Fibroblast of lung (primary cell): ENCODE measurements at regions not wholly inside any gene's neighbourhood (a gene's known extent, or its start where the extent isn't known, plus 50 kb on each side); places are given as distances from the start of the nearest gene placed in this dataset.

Experiments used
- DNase-seq, 2 donors: peaks; one replicate each; pipeline versions ENCODE4 v3.0.0 to v3.0.0-alpha.2; 2010; ENCODE audit warnings: low read depth in 2 of 2
- H2AFZ ChIP-seq: 2 replicates; pipeline ENCODE4 v1.5.1; 2012; ENCODE audit warnings: low read length, control low read depth, inconsistent platforms
- H3K27ac ChIP-seq: 2 replicates; pipeline ENCODE4 v1.5.1; 2011; ENCODE audit warnings: low read length, control low read depth; ENCODE audit not compliant: insufficient read depth
- H3K27me3 ChIP-seq: 2 replicates; pipeline ENCODE4 v1.5.1; 2011; ENCODE audit warnings: mild to moderate bottlenecking, low read length; ENCODE audit not compliant: control insufficient read depth, insufficient read depth
- H3K36me3 ChIP-seq: 2 replicates; pipeline ENCODE4 v1.5.1; 2011; ENCODE audit warnings: low read length; ENCODE audit not compliant: control insufficient read depth, insufficient read depth
- H3K4me1 ChIP-seq: 2 replicates; pipeline ENCODE4 v1.5.1; 2011; ENCODE audit warnings: low read length; ENCODE audit not compliant: control insufficient read depth, insufficient read depth; ENCODE audit errors: extremely low read depth
- H3K4me2 ChIP-seq: 2 replicates; pipeline ENCODE4 v1.5.1; 2011; ENCODE audit warnings: low read length, control low read depth; ENCODE audit not compliant: insufficient read depth; ENCODE audit errors: extremely low read depth
- H3K4me3 ChIP-seq, 4 experiments: fragments of 200-600 bp in 1 of 4; sonication (generic) in 1 of 4; replicated peaks in 1 of 4; 2 replicates each; pipeline ENCODE4 v1.5.1; 2011 to 2016; ENCODE audit warnings: low read length in 4 of 4, low read depth in 3 of 4, mild to moderate bottlenecking in 3 of 4, control low read depth in 2 of 4, inconsistent platforms in 1 of 4, mixed read lengths in 1 of 4; ENCODE audit not compliant: insufficient read depth in 1 of 4; ENCODE audit errors: control extremely low read depth in 1 of 4
- H3K79me2 ChIP-seq: 2 replicates; pipeline ENCODE4 v1.5.1; 2012; ENCODE audit warnings: mild to moderate bottlenecking, low read length, inconsistent platforms; ENCODE audit not compliant: control insufficient read depth, insufficient read depth
- H3K9ac ChIP-seq: 2 replicates; pipeline ENCODE4 v1.5.1; 2011; ENCODE audit warnings: mild to moderate bottlenecking, low read length, control low read depth; ENCODE audit not compliant: insufficient read depth
- H3K9me3 ChIP-seq: 2 replicates; pipeline ENCODE4 v1.5.1; 2012; ENCODE audit warnings: low read depth, low read length; ENCODE audit not compliant: control insufficient read depth, insufficient read depth
- H4K20me1 ChIP-seq: 2 replicates; pipeline ENCODE4 v1.5.1; 2011; ENCODE audit warnings: low read length; ENCODE audit not compliant: control insufficient read depth, insufficient read depth; ENCODE audit errors: extremely low read depth
- EZH2 ChIP-seq: IDR thresholded peaks from 2 replicates; pipeline ENCODE4 v1.5.1; 2012; ENCODE audit warnings: low read length, control low read depth, mild to moderate bottlenecking; ENCODE audit errors: missing control alignments
- TF ChIP-seq, protein P1 (sequence below), 2 donors: IDR thresholded peaks in 1 of 2; conservative IDR thresholded peaks in 1 of 2; 1 replicate in 1 of 2; 2 replicates in 1 of 2; pipeline ENCODE4 v1.5.1; 2011 to 2012; ENCODE audit warnings: low read length in 2 of 2, control low read depth in 1 of 2, inconsistent platforms in 1 of 2, low read depth in 1 of 2, mild to moderate bottlenecking in 1 of 2

- H3K27ac ChIP-seq: no peak overlapping the region
- no peaks in the 10 kb centered on the region for H4K20me1 ChIP-seq
- no peak for DNase-seq
- no peaks in the 10 kb centered on the region for H3K27me3 ChIP-seq
- H3K79me2 ChIP-seq: no peaks in the 10 kb centered on the region
- no peak overlapping the region for H2AFZ ChIP-seq
- TF ChIP-seq, protein P1, sequence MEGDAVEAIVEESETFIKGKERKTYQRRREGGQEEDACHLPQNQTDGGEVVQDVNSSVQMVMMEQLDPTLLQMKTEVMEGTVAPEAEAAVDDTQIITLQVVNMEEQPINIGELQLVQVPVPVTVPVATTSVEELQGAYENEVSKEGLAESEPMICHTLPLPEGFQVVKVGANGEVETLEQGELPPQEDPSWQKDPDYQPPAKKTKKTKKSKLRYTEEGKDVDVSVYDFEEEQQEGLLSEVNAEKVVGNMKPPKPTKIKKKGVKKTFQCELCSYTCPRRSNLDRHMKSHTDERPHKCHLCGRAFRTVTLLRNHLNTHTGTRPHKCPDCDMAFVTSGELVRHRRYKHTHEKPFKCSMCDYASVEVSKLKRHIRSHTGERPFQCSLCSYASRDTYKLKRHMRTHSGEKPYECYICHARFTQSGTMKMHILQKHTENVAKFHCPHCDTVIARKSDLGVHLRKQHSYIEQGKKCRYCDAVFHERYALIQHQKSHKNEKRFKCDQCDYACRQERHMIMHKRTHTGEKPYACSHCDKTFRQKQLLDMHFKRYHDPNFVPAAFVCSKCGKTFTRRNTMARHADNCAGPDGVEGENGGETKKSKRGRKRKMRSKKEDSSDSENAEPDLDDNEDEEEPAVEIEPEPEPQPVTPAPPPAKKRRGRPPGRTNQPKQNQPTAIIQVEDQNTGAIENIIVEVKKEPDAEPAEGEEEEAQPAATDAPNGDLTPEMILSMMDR (conservative IDR thresholded peaks at IDR 0.05 in 1 of 2, IDR thresholded peaks at IDR 0.05 in 1 of 2; ENCODE audit: low read depth in 1 of 2, low read length in 2 of 2): no peak
- TF ChIP-seq EZH2: no peak
- no peaks in the 10 kb centered on the region for H3K4me1 ChIP-seq
- H3K9ac ChIP-seq: no peak overlapping the region
- no peaks in the 10 kb centered on the region for H3K36me3 ChIP-seq
- H3K4me2 ChIP-seq: no peak overlapping the region
- no peaks in the 10 kb centered on the region for H3K9me3 ChIP-seq
- no peak overlapping the region for H3K4me3 ChIP-seq
Observed at GRCh38 chr4:135098061-135098460, 896.5 kb upstream of the PABPC4L start.

DNA sequence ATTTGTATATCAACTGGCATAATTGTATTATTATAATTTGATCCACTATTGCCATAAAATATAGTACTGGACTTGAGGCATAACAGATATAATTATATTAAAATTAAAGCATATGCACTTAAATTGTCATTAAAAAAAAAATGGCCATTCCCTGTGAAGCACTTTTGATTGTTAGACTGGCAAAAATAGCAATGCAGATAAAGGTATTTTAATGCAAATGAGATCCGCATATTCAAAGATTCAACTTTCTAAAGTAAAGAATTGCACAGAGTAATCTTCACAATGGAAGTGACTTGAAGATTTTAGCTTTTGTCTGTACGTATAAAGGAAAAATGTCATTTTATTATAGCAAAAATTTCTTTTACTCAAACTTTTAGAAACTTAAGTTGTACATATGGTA, 871.8 kb upstream of the PABPC4L start:
- Histone ChIP-seq H3K79me2 (no peaks in the 10 kb centered on the region), H3K27ac (no peak overlapping the region), H3K27me3 (no peaks in the 10 kb centered on the region), H3K4me2 (no peak overlapping the region), H3K36me3 (no peaks in the 10 kb centered on the region), H3K4me3 (no peak overlapping the region), H2AFZ (no peak overlapping the region), H3K4me1 (no peaks in the 10 kb centered on the region), H3K9me3 (no peaks in the 10 kb centered on the region), H3K9ac (no peak overlapping the region), H4K20me1 (no peaks in the 10 kb centered on the region)
- no peak for TF ChIP-seq EZH2
- TF ChIP-seq, protein P1 (conservative IDR thresholded peaks at IDR 0.05 in 1 of 2, IDR thresholded peaks at IDR 0.05 in 1 of 2; ENCODE audit: low read depth in 1 of 2, low read length in 2 of 2): no peak
- DNase-seq: no peak

- Histone ChIP-seq H3K4me1 (no peaks in the 10 kb centered on the region), H3K36me3 (no peaks in the 10 kb centered on the region), H3K4me2 (no peak overlapping the region), H3K27me3 (no peaks in the 10 kb centered on the region), H3K27ac (no peak overlapping the region), H3K9me3 (no peaks in the 10 kb centered on the region), H3K79me2 (no peaks in the 10 kb centered on the region), H2AFZ (no peak overlapping the region), H3K4me3 (no peak overlapping the region), H4K20me1 (no peaks in the 10 kb centered on the region), H3K9ac (no peak overlapping the region)
- TF ChIP-seq, protein P1 (conservative IDR thresholded peaks at IDR 0.05 in 1 of 2, IDR thresholded peaks at IDR 0.05 in 1 of 2; ENCODE audit: low read depth in 1 of 2, low read length in 2 of 2): no peak
- TF ChIP-seq EZH2: no peak
- no peak for DNase-seq
Observed at GRCh38 chr4:135072553-135072952, 871.0 kb upstream of the PABPC4L start.
